HEK293T (cell line): ENCODE measurements at regions not wholly inside any gene's neighbourhood (a gene's known extent, or its start where the extent isn't known, plus 50 kb on each side); places are given as distances from the start of the nearest gene placed in this dataset.

ENCODE experiments used
- ELF4 ChIP-seq: fragments of 450-650 bp; IDR thresholded peaks from 2 replicates; pipeline ENCODE4 v1.6.1; 2017; ENCODE audit warnings: antibody characterized with exemption
- FOXM1 ChIP-seq: fragments of 450-650 bp; IDR thresholded peaks from 2 replicates; pipeline ENCODE4 v1.6.1; 2017; ENCODE audit warnings: mild to moderate bottlenecking, borderline replicate concordance
- SP1 ChIP-seq: fragments of 450-650 bp; IDR thresholded peaks from 2 replicates; pipeline ENCODE4 v1.6.1; 2017

- TF ChIP-seq ELF4 (no peak), FOXM1 (no peak), SP1 (no peak)
Observed at GRCh38 chr5:125112196-125112595, 365.8 kb upstream of the ZNF608 start.
